ENCODE measurements at regions not wholly inside any gene's neighbourhood (a gene's known extent, or its start where the extent isn't known, plus 50 kb on each side); places are given as distances from the start of the nearest gene placed in this dataset.

GRCh38 chr5:153086486-153086885 is 404.0 kb upstream of the GRIA1 start:
- no peaks in the 10 kb centered on the region for H3K4me1 ChIP-seq
- 9 to 46% methylated on average over 1 to 2 of the region's 2 CpGs for WGBS, 2 donors
- no peak for DNase-seq
- intact Hi-C loops (cut with DNase I): no loop called here
- H3K36me3 ChIP-seq: no peaks in the 10 kb centered on the region
- H3K27ac ChIP-seq: no peak overlapping the region
- no peaks in the 10 kb centered on the region for H3K27me3 ChIP-seq
- no peak overlapping the region for H3K4me3 ChIP-seq
- TF ChIP-seq POLR2A (IDR thresholded peaks at IDR 0.05) (no peak), CTCF (IDR thresholded peaks at IDR 0.05) (no peak)
- H3K9me3 ChIP-seq: no peaks in the 10 kb centered on the region

GRCh38 chr5:153088538-153088937 is 401.9 kb upstream of the GRIA1 start:
- H3K9me3 ChIP-seq: no peaks in the 10 kb centered on the region
- H3K4me3 ChIP-seq: no peak overlapping the region
- no peaks in the 10 kb centered on the region for H3K36me3 ChIP-seq
- H3K27me3 ChIP-seq: no peaks in the 10 kb centered on the region
- H3K4me1 ChIP-seq: no peaks in the 10 kb centered on the region
- no peak overlapping the region for H3K27ac ChIP-seq
- intact Hi-C loops (cut with DNase I): no loop called here
- no peak for DNase-seq
- 59 to 60% methylated on average over 1 of the region's 1 CpG for WGBS, 2 donors
- TF ChIP-seq CTCF (IDR thresholded peaks at IDR 0.05): no peak
- TF ChIP-seq POLR2A (IDR thresholded peaks at IDR 0.05): no peak

- 52 to 61% methylated on average over 3 of the region's 3 CpGs for WGBS, 2 donors
- no peak for DNase-seq
- TF ChIP-seq CTCF (IDR thresholded peaks at IDR 0.05): no peak
- TF ChIP-seq POLR2A (IDR thresholded peaks at IDR 0.05): no peak
- Histone ChIP-seq H3K4me3 (no peak overlapping the region), H3K4me1 (no peaks in the 10 kb centered on the region), H3K27ac (no peak overlapping the region), H3K27me3 (no peaks in the 10 kb centered on the region), H3K9me3 (no peaks in the 10 kb centered on the region), H3K36me3 (no peaks in the 10 kb centered on the region)
- intact Hi-C loops (cut with DNase I): no loop called here
Observed at GRCh38 chr5:153094333-153094732, 396.1 kb upstream of the GRIA1 start.

- DNase-seq: no peak
- Histone ChIP-seq H3K27ac (no peak overlapping the region), H3K9me3 (no peaks in the 10 kb centered on the region), H3K4me1 (no peaks in the 10 kb centered on the region), H3K36me3 (no peaks in the 10 kb centered on the region), H3K4me3 (no peak overlapping the region), H3K27me3 (no peaks in the 10 kb centered on the region)
- WGBS, 2 donors: 65 to 75% methylated on average over 4 of the region's 4 CpGs
- no peak for TF ChIP-seq POLR2A (IDR thresholded peaks at IDR 0.05)
- no peak for TF ChIP-seq CTCF (IDR thresholded peaks at IDR 0.05)
- intact Hi-C loops (cut with DNase I): no loop called here
Observed at GRCh38 chr5:153096381-153096780, 394.1 kb upstream of the GRIA1 start.

- DNase-seq: no peak
- no peaks in the 10 kb centered on the region for H3K4me1 ChIP-seq
- H3K4me3 ChIP-seq: no peak overlapping the region
- no peaks in the 10 kb centered on the region for H3K36me3 ChIP-seq
- H3K9me3 ChIP-seq: no peaks in the 10 kb centered on the region
- intact Hi-C loops (cut with DNase I): no loop called here
- TF ChIP-seq POLR2A (IDR thresholded peaks at IDR 0.05) (no peak), CTCF (IDR thresholded peaks at IDR 0.05) (no peak)
- H3K27ac ChIP-seq: no peak overlapping the region
- WGBS, 2 donors: 40 to 67% methylated on average over 1 of the region's 1 CpG
- no peaks in the 10 kb centered on the region for H3K27me3 ChIP-seq
Observed at GRCh38 chr5:153099328-153099727, 391.1 kb upstream of the GRIA1 start.
